ENCODE measurements at regions not wholly inside any gene's neighbourhood (a gene's known extent, or its start where the extent isn't known, plus 50 kb on each side); places are given as distances from the start of the nearest gene placed in this dataset.
A peak's percentile ranks its signal among the peaks of the same experiment; 100 is the strongest.
"Not testable (repeated sequence)": the region's sequence is repeated elsewhere in the genome, so short reads cannot be mapped to it uniquely, and the experiment has no call there.

- no peak for FAIRE-seq
- DNase-seq (ENCODE audit: low read depth): no peak
- Histone ChIP-seq H3K36me3 (ENCODE audit: control insufficient read depth, insufficient read depth, low read length) (no peaks in the 10 kb centered on the region), H3K4me3 (ENCODE audit: low read depth, low read length) (no peak overlapping the region), H3K27me3 (ENCODE audit: control insufficient read depth, insufficient read depth, low read length) (no peaks in the 10 kb centered on the region)
- no peak for TF ChIP-seq CTCF (IDR thresholded peaks at IDR 0.05; ENCODE audit: insufficient read depth, low read length, severe bottlenecking)
Measured at GRCh38 chr2:185510060-185510459, 228.5 kb upstream of the FSIP2 start.

GRCh38 chr2:185511925-185512324 is 226.7 kb upstream of the FSIP2 start:
- Histone ChIP-seq H3K4me3 (ENCODE audit: low read depth, low read length) (no peak overlapping the region), H3K36me3 (ENCODE audit: control insufficient read depth, insufficient read depth, low read length) (no peaks in the 10 kb centered on the region), H3K27me3 (ENCODE audit: control insufficient read depth, insufficient read depth, low read length) (no peaks in the 10 kb centered on the region)
- no peak for TF ChIP-seq CTCF (IDR thresholded peaks at IDR 0.05; ENCODE audit: insufficient read depth, low read length, severe bottlenecking)
- no peak for FAIRE-seq
- DNase-seq (ENCODE audit: low read depth): no peak

DNA sequence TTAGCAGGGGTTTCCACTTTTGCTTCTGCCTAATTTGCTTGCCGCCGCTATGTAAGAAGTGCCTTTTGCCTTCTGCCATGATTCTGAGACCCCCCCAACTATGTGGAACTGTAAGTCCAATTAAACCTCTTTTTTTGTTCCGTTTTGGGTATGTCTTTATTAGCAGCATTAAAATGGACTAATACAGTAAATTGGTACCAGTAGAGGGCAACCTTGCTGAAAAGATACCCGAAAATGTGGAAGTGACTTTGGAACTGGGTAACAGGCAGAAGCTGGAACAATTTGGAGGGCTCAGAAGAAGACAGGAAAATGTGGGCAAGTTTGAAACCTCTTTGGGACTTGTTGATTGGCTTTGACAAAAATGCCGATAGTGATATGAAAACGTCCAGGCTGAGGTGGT is 216.1 kb upstream of the FSIP2 start:
- no peak for FAIRE-seq
- no peaks in the 10 kb centered on the region for H3K36me3 ChIP-seq (ENCODE audit: control insufficient read depth, insufficient read depth, low read length)
- no peak overlapping the region for H3K4me3 ChIP-seq (ENCODE audit: low read depth, low read length)
- peak; percentile 23 for TF ChIP-seq CTCF (IDR thresholded peaks at IDR 0.05; ENCODE audit: insufficient read depth, low read length, severe bottlenecking)
- no peaks in the 10 kb centered on the region for H3K27me3 ChIP-seq (ENCODE audit: control insufficient read depth, insufficient read depth, low read length)
- peak; percentile 8 for DNase-seq (ENCODE audit: low read depth)

DNA sequence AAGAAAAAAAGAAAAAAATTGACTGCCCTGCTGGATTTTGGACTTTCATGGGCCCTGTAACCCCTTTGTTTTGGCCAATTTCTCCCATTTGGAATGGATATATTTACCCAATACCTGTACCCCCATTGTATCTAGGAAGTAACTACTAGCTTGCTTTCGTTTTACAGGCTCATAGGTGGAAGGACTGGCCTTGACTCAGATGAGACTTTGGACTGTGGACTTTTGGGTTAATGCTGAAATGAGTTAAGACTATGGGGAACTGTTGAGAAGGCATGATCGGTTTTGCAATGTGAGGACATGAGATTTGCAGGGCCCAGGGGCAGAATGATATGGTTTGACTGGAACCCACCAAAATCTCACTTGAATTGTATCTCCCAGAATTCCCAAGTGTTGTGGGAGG is 214.4 kb upstream of the FSIP2 start:
- not testable (repeated sequence) for H3K27me3 ChIP-seq (ENCODE audit: control insufficient read depth, insufficient read depth, low read length); DNase-seq (ENCODE audit: low read depth); H3K4me3 ChIP-seq (ENCODE audit: low read depth, low read length); FAIRE-seq; H3K36me3 ChIP-seq (ENCODE audit: control insufficient read depth, insufficient read depth, low read length)

- TF ChIP-seq CTCF (IDR thresholded peaks at IDR 0.05; ENCODE audit: insufficient read depth, low read length, severe bottlenecking): no peak
- no peak overlapping the region for H3K4me3 ChIP-seq (ENCODE audit: low read depth, low read length)
- no peaks in the 10 kb centered on the region for H3K36me3 ChIP-seq (ENCODE audit: control insufficient read depth, insufficient read depth, low read length)
- no peaks in the 10 kb centered on the region for H3K27me3 ChIP-seq (ENCODE audit: control insufficient read depth, insufficient read depth, low read length)
- DNase-seq (ENCODE audit: low read depth) (no peak), FAIRE-seq (no peak)
Measured at GRCh38 chr2:185526161-185526560, 212.4 kb upstream of the FSIP2 start.

DNA sequence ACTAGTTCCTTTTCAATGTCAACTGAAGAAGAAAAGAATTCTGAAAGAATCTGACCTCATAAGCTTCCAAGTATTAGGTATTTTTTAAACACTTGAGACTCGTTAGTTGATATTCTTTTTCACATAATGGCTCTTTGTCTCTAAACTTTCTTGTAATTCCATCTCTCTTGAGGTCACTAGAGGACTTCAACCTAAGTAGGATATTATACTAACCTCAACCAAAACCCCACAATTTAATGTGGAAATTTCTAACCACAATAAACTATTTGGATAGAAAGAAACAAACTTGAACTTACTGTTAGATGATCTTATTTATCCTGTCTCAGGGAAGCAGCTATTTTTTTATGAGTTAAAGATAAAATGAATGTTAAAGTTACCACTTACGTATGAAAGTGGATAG is 206.9 kb upstream of the FSIP2 start:
- FAIRE-seq: no peak
- Histone ChIP-seq H3K27me3 (ENCODE audit: control insufficient read depth, insufficient read depth, low read length) (no peaks in the 10 kb centered on the region), H3K4me3 (ENCODE audit: low read depth, low read length) (no peak overlapping the region), H3K36me3 (ENCODE audit: control insufficient read depth, insufficient read depth, low read length) (no peaks in the 10 kb centered on the region)
- DNase-seq (ENCODE audit: low read depth): no peak
- no peak for TF ChIP-seq CTCF (IDR thresholded peaks at IDR 0.05; ENCODE audit: insufficient read depth, low read length, severe bottlenecking)

Measured in bronchial epithelial cell (primary cell).